C4-2B (cell line): ENCODE measurements at regions not wholly inside any gene's neighbourhood (a gene's known extent, or its start where the extent isn't known, plus 50 kb on each side); places are given as distances from the start of the nearest gene placed in this dataset.

ENCODE experiments used
- CTCF ChIP-seq: fragments of 450-650 bp; conservative IDR thresholded peaks from 2 replicates; pipeline ENCODE4 v1.5.1; 2017; ENCODE audit warnings: mild to moderate bottlenecking
- ZFX ChIP-seq: fragments of 450-650 bp; IDR thresholded peaks from 2 replicates; pipeline ENCODE4 v1.6.1; 2017

GRCh38 chr3:22129101-22129500, 378.1 kb upstream of the ZNF385D start:
- TF ChIP-seq CTCF (no peak), ZFX (no peak)
